AG20443 (cell line): ENCODE measurements at regions not wholly inside any gene's neighbourhood (a gene's known extent, or its start where the extent isn't known, plus 50 kb on each side); places are given as distances from the start of the nearest gene placed in this dataset.
A peak's percentile ranks its signal among the peaks of the same experiment; 100 is the strongest.

Experiments used
- DNase-seq: peaks from one replicate; pipeline ENCODE4 v3.0.0; 2012; ENCODE audit warnings: low spot score, mixed read lengths

DNA sequence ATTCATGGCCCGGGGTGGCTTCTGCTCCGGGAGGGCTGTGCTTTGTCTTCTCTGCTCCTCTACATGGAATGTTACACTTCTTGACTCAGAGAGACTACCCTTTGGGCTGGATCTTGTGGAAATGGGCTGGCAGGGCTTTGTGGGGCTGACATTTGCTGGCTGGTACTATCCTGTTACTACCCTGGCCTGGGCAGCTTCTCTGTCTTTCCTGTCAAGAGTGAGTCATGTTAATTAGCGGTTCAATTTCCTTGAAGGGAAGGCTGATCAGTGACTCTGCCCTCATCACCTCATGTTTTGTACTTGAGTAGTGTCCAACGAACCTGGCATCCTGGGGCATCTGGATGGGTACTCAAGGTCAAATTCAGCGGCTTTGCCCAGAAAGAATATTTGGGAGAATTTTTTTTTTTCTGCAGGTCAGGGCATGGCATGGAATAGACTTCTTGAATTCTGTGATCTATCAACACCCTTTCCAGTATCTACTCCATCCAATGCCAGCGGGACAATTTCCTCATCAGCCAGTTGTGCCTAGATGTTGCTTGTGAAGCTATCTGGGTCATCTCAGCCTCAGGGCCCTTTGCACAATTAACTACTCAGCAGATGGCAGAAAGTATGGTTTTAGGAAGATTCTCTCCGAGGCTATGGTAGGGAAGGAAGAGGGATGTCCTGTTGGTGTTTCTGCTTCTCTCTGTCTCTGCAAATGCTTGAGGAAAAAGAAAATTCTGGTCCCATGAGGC lies 140.5 kb upstream of the PLET1 start:
- DNase-seq: no peak

- DNase-seq: no peak
Observed at GRCh38 chr11:112403432-112403831, 142.8 kb upstream of the PLET1 start.

- no peak for DNase-seq
Observed at GRCh38 chr11:112404112-112404511, 143.5 kb upstream of the PLET1 start.

GRCh38 chr11:112408517-112408916 lies 147.9 kb upstream of the PLET1 start:
- no peak for DNase-seq

- DNase-seq: no peak
Observed at GRCh38 chr11:112410325-112410724, 149.7 kb upstream of the PLET1 start.

DNA sequence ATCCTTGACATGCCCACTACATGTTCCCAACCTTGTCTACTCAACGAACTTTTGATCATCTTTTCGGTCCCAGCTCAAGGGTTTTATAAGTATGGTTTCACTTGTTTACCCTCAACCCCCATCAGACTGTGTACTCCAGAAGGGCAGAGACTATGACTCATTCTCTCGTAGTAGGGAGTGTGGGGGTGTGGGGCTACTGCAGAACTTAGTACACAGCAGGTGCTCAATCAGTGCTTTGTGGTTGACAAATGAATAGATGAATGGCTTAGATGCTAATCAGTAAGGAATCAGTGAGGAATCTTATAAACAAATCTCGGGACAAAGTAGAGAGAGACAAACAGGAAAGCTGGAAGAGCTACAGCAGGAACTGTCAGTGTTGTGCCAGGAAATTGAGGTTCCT lies 151.7 kb upstream of the PLET1 start:
- DNase-seq: no peak

- no peak for DNase-seq
Observed at GRCh38 chr11:112417339-112417738, 156.7 kb upstream of the PLET1 start.

DNA sequence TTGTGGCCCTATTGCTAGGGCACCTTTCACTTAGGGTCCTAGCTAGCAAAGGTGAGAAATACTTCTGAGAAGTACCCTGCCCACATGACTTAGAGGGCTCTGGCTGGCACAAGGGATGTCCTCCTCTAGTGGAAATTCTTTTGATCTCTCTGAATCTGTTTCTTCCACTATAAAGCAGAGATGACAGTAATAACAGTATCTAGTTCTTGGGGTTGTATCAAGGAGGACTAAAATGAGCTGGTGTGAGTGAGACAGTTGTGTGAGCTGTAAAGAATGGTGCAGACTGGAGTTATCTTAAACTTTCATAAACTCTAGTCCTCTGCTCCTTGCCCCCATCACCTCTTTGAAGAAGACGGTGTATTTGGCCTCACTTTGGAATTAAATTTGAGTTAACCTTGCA lies 157.8 kb upstream of the PLET1 start:
- no peak for DNase-seq

DNA sequence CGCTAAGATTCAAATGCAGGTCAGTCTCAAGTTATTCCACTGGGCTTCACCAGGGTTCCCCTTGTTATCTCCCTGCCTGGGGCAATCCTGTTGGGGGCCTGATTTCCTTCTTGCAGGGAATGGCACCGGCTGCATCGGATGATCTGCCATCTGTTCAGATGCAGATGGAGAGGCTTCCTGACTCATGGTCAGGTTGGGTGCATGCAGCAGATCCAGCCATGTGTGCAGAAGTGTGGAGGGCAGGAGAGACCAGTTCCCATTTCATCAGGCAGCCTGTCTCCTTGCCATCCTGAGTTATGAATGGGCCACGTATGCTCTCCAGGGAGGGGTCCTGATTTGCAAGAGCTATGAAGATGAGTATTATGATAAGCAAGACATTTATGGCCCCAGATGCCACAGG lies 161.2 kb upstream of the PLET1 start:
- no peak for DNase-seq

DNA sequence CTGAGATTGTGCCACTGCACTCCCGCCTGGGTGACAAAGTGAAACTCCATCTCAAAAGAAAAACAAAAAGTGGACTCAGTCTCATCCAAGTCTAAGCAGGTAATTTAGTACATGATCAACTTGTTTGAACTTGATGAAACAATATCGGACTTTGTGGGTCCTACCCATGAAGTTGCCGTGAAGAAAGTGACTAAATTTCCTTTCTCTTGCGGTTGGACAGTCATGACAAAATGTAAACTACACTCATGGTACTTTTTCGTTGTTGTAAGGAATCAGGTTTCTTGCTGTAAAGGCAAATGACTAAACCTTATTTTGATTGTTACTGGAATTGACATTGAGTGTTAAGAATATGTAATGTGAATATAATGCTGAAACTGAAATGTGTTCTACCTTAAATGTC lies 164.5 kb upstream of the PLET1 start:
- DNase-seq: no peak

GRCh38 chr11:112437096-112437495 lies 176.4 kb upstream of the PLET1 start:
- DNase-seq: no peak

DNA sequence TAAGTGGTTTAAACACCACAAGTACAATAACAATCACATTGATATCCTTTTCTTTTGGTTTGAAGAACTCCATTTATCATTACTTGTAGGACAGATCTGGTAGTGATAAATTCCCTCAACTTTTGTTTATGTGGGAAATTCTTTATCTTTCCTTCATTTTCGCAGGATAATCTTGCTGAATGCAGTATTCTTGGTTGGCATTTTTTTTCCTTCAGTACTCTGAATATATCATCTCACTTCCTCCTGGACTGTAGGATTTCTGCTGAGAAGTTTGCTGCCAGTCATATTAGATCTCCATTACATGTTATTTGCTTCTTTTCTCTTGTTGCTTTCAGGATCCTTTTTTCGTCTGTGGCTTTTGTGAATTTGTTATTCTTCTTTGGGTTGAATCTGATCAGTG lies 179.0 kb upstream of the PLET1 start:
- DNase-seq: no peak

DNA sequence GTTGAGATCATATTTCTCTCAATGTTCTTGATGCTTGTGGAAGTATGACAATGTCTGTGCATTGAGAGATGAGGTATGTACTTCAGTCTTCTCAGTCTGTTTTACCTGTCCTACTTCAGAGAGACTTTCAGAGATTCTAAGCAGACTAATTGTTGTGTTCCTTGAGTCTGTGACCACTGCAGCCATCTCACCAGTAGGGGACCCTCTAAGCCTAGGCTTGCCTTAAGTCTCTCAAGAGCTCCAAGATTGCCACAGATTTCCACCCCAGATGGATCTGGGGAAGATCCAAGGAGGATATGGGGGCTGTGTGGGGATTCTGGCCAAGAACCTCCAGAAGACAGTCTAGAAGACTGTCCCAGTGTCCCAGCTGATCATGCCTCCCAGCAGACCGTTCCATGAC lies 179.9 kb upstream of the PLET1 start:
- no peak for DNase-seq

GRCh38 chr11:112448168-112448567 lies 187.5 kb upstream of the PLET1 start:
- DNase-seq: no peak

DNA sequence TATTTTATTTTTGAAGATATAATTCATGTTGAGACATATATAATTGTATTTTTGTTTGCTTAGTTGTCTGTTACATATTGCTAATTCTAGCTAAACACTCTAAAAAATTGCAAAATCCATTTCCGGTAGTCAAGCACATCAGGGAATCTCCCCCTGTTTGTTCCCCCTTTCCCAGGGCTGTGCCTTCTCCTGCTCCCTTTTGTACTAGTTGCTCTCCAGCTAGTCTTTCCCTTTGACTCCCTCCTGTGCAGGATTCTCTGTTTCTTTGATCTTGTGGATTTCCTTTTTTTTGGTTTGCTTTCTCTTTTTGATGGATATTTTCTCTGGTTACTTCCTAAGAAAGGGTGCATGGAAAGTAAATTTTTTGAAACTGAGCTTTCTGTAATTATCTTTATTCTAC lies 188.1 kb upstream of the PLET1 start:
- DNase-seq: no peak

GRCh38 chr11:112451250-112451649 lies 190.6 kb upstream of the PLET1 start:
- no peak for DNase-seq

DNA sequence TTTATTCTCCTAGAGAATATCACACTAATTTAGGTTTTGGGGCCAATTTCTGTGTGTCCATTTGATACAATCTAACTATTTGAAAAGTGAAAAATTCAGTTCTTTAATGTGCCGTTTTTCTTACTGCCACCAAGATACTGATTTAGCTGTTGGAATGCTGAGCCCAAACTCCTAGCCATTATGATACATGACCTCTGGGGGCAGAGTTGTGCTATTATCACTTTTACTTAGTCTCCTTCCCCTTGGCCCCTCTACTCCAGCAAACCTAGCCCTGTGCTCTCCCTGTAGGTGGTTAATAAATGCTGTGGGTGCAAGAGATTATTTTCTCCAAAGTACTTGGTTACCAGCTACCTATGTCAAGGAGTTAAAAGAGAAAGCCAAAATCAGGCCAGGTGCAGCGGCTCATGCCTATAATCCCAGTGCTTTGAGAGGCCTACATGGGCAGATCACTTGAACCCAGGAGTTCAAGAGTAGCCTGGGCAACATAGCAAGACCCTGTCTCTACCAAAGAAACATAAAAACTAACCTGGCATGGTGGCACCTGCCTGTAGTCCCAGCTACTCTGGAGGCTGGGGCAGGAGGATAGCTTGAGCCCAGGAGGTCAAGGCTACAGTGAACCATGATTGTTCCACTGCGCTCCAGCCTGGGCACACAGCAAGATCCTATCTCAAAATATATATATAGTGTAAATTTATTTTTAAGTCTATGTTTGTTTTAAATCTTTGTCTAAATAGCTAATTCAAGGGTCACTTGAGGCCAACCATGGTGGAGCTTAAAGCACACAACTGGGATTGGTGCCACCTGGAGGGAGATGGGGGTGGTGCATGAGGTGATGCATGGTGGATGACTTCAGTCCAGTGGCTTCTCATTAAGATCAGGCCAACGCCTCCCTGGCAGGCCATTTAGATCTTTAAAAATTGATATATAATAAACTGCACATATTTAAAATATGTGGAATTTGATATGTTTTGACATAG lies 193.2 kb upstream of the PLET1 start:
- DNase-seq: peak; percentile 57

- no peak for DNase-seq
Observed at GRCh38 chr11:112454841-112455240, 194.2 kb upstream of the PLET1 start.

DNA sequence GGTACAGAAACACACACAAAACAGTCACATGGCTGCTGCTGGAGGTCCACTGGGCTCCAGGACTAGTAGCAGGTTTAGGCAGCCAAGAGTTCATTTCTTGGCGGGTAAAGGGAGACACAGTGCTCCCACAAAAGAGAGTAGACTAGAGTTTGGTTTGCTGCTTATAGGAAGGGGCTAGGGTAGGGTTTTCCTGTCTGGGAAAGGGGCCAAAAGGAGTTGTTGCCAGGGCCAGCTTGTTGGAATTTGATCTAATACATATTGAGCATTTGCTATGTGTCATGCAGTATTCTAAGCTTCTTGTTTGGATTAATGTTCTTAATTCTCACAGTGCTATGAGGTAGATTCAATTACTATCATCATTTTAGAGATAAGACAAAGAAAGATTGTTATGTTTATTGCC lies 195.1 kb upstream of the PLET1 start:
- no peak for DNase-seq

DNA sequence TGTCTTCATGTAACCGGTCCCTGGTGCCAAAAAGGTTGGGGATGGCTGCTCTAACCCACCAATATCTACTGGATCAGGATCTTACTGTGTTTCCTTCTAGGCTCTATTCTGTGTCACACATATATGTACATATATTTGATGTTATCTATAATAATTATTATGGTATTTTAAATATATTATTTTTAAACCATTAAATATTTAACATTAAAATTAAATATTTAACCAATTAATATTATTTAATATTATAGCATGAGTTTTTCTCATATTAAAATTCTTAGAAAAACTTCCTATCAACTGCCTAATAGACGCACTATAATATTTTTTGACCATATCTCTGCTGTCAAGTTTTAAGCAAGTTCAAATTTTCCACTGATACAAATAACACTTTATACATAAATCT lies 196.9 kb upstream of the PLET1 start:
- DNase-seq: no peak

GRCh38 chr11:112459001-112459400 lies 198.3 kb upstream of the PLET1 start:
- DNase-seq: no peak

- no peak for DNase-seq
Observed at GRCh38 chr11:112460141-112460540, 199.5 kb upstream of the PLET1 start.

GRCh38 chr11:112464949-112465348 lies 204.3 kb upstream of the PLET1 start:
- DNase-seq: no peak
